K562 (cell line): ENCODE measurements at regions not wholly inside any gene's neighbourhood (a gene's known extent, or its start where the extent isn't known, plus 50 kb on each side); places are given as distances from the start of the nearest gene placed in this dataset.

Experiments used
- CBFB ChIP-seq: sonication (generic); formaldehyde crosslinking; IDR thresholded peaks from 2 replicates; pipeline ENCODE4 v1.4.0; 2020; ENCODE audit warnings: mild to moderate bottlenecking, missing genetic modification reagents
- JUN ChIP-seq, 2 experiments: sonication (generic) in 1 of 2; formaldehyde crosslinking in 1 of 2; IDR thresholded peaks; 2 replicates each; pipeline versions ENCODE4 v1.6.1 to v1.8.0; 2012 to 2022; ENCODE audit warnings: borderline replicate concordance in 2 of 2, mild to moderate bottlenecking in 2 of 2, improper control_type of control experiment in 1 of 2, low read depth in 1 of 2, low read length in 1 of 2, missing genetic modification reagents in 1 of 2
- SMARCB1 ChIP-seq: IDR thresholded peaks from 2 replicates; pipeline ENCODE4 v1.6.1; 2011; ENCODE audit warnings: improper control_type of control experiment, low read depth; ENCODE audit not compliant: insufficient read length
- ZBTB5 ChIP-seq: fragments of 450-650 bp; IDR thresholded peaks from 2 replicates; pipeline ENCODE4 v1.6.1; 2017; ENCODE audit warnings: antibody characterized with exemption
- ZFP30 ChIP-seq: fragments of 250-450 bp; sonication (Bioruptor Pico); IDR thresholded peaks from 2 replicates; pipeline ENCODE4 v1.8.0; 2022; ENCODE audit warnings: moderate library complexity, mild to moderate bottlenecking, inconsistent platforms, borderline replicate concordance
- ZNF407 ChIP-seq: fragments of 450-650 bp; IDR thresholded peaks from 2 replicates; pipeline ENCODE4 v1.6.1; 2016; ENCODE audit warnings: low read depth

GRCh38 chr2:158912112-158912511, 56.3 kb upstream of the TANC1 start (continued):
- no peak for TF ChIP-seq ZNF407
- no peak for TF ChIP-seq JUN (IDR thresholded peaks at IDR 0.05; ENCODE audit: borderline replicate concordance, low read depth, low read length)
- TF ChIP-seq JUN (CRISPR knock-in tag; IDR thresholded peaks at IDR 0.05; ENCODE audit: borderline replicate concordance): no peak
- no peak for TF ChIP-seq CBFB (CRISPR knock-in tag)
- no peak for TF ChIP-seq ZFP30 (CRISPR knock-in tag)
- no peak for TF ChIP-seq ZBTB5
- TF ChIP-seq SMARCB1: no peak
